ENCODE measurements at regions not wholly inside any gene's neighbourhood (a gene's known extent, or its start where the extent isn't known, plus 50 kb on each side); places are given as distances from the start of the nearest gene placed in this dataset.

DNA sequence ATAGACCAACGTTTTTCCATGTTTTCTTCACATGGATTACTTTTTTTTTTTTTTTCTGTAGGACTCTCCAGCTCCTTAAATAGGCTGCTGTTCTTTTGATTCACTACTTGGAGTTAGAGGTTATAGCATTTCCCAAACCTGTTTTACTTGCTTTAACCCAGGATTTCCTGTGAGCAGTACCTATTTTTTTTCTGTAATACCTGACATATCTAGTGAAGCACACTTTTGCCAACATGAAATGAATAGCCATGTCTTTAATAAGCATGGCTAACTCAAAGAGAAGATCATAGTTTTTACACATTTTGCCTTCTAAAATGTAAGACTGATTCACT is 137.0 kb downstream of the FOXA2 start:
- H3K27ac Mint-ChIP-seq (ENCODE audit: unreplicated experiment): no peak overlapping the region
- H3K27me3 Mint-ChIP-seq (ENCODE audit: low read depth, unreplicated experiment): peaks cover 22% of the 10 kb centered on the region
- H4K20me1 ChIP-seq (ENCODE audit: insufficient read depth, low read length): no peaks in the 10 kb centered on the region
- H3K9me3 Mint-ChIP-seq (ENCODE audit: unreplicated experiment): no peaks in the 10 kb centered on the region
- no peaks in the 10 kb centered on the region for H3K9me3 ChIP-seq (ENCODE audit: insufficient read depth, low read depth, low read length)
- no peak overlapping the region for H3K4me3 ChIP-seq (ENCODE audit: insufficient read depth, low read depth, low read length)
- no peak for TF ChIP-seq EZH2 (IDR thresholded peaks at IDR 0.05; ENCODE audit: insufficient read depth, low read length)
- no peak for TF ChIP-seq CTCF (IDR thresholded peaks at IDR 0.05; ENCODE audit: insufficient read depth, low read depth, low read length)
- FAIRE-seq (no peak), DNase-seq (ENCODE audit: low read depth) (no peak)
- H3K4me1 ChIP-seq (ENCODE audit: insufficient read depth, low read length): no peaks in the 10 kb centered on the region
- H3K36me3 ChIP-seq (ENCODE audit: insufficient read depth, low read length): no peaks in the 10 kb centered on the region
- H3K27me3 ChIP-seq (ENCODE audit: insufficient read depth, low read length): no peaks in the 10 kb centered on the region
- H3K4me2 ChIP-seq (ENCODE audit: low read length): no peak overlapping the region
- no peaks in the 10 kb centered on the region for H3K4me1 Mint-ChIP-seq (ENCODE audit: low read depth, unreplicated experiment)
- H3K4me3 Mint-ChIP-seq (ENCODE audit: unreplicated experiment): no peak overlapping the region
- no peaks in the 10 kb centered on the region for H3K79me2 ChIP-seq (ENCODE audit: insufficient read depth, low read length)
- H2AFZ ChIP-seq (ENCODE audit: low read depth, low read length): no peak overlapping the region
- H3K36me3 Mint-ChIP-seq (ENCODE audit: low read depth, unreplicated experiment): no peaks in the 10 kb centered on the region
- no peak overlapping the region for H3K9ac ChIP-seq (ENCODE audit: low read length)
- H3K27ac ChIP-seq (ENCODE audit: low read depth, low read length): no peak overlapping the region

- Mint-ChIP-seq H3K27ac (ENCODE audit: unreplicated experiment) (no peak overlapping the region), H3K9me3 (ENCODE audit: unreplicated experiment) (no peaks in the 10 kb centered on the region), H3K4me3 (ENCODE audit: unreplicated experiment) (no peak overlapping the region), H3K27me3 (ENCODE audit: low read depth, unreplicated experiment) (peaks cover 19% of the 10 kb centered on the region), H3K36me3 (ENCODE audit: low read depth, unreplicated experiment) (no peaks in the 10 kb centered on the region), H3K4me1 (ENCODE audit: low read depth, unreplicated experiment) (no peaks in the 10 kb centered on the region)
- no peaks in the 10 kb centered on the region for H3K4me1 ChIP-seq (ENCODE audit: insufficient read depth, low read length)
- H3K4me3 ChIP-seq (ENCODE audit: insufficient read depth, low read depth, low read length): no peak overlapping the region
- no peaks in the 10 kb centered on the region for H3K79me2 ChIP-seq (ENCODE audit: insufficient read depth, low read length)
- no peak overlapping the region for H3K4me2 ChIP-seq (ENCODE audit: low read length)
- no peak overlapping the region for H2AFZ ChIP-seq (ENCODE audit: low read depth, low read length)
- H3K27me3 ChIP-seq (ENCODE audit: insufficient read depth, low read length): no peaks in the 10 kb centered on the region
- FAIRE-seq (no peak), DNase-seq (ENCODE audit: low read depth) (no peak)
- H3K9ac ChIP-seq (ENCODE audit: low read length): no peak overlapping the region
- TF ChIP-seq EZH2 (IDR thresholded peaks at IDR 0.05; ENCODE audit: insufficient read depth, low read length) (no peak), CTCF (IDR thresholded peaks at IDR 0.05; ENCODE audit: insufficient read depth, low read depth, low read length) (no peak)
- H4K20me1 ChIP-seq (ENCODE audit: insufficient read depth, low read length): no peaks in the 10 kb centered on the region
- H3K9me3 ChIP-seq (ENCODE audit: insufficient read depth, low read depth, low read length): no peaks in the 10 kb centered on the region
- no peak overlapping the region for H3K27ac ChIP-seq (ENCODE audit: low read depth, low read length)
- H3K36me3 ChIP-seq (ENCODE audit: insufficient read depth, low read length): no peaks in the 10 kb centered on the region
These were observed 137.5 kb downstream of the FOXA2 start for GRCh38 chr20:22446613-22447446.

- Histone ChIP-seq H3K36me3 (ENCODE audit: insufficient read depth, low read length) (no peaks in the 10 kb centered on the region), H3K9ac (ENCODE audit: low read length) (no peak overlapping the region), H3K4me1 (ENCODE audit: insufficient read depth, low read length) (no peaks in the 10 kb centered on the region), H2AFZ (ENCODE audit: low read depth, low read length) (no peak overlapping the region), H4K20me1 (ENCODE audit: insufficient read depth, low read length) (no peaks in the 10 kb centered on the region), H3K27me3 (ENCODE audit: insufficient read depth, low read length) (no peaks in the 10 kb centered on the region), H3K4me2 (ENCODE audit: low read length) (no peak overlapping the region), H3K79me2 (ENCODE audit: insufficient read depth, low read length) (no peaks in the 10 kb centered on the region), H3K4me3 (ENCODE audit: insufficient read depth, low read depth, low read length) (no peak overlapping the region), H3K27ac (ENCODE audit: low read depth, low read length) (no peak overlapping the region), H3K9me3 (ENCODE audit: insufficient read depth, low read depth, low read length) (no peaks in the 10 kb centered on the region)
- peaks cover 5% of the 10 kb centered on the region for H3K27me3 Mint-ChIP-seq (ENCODE audit: low read depth, unreplicated experiment)
- no peaks in the 10 kb centered on the region for H3K9me3 Mint-ChIP-seq (ENCODE audit: unreplicated experiment)
- no peaks in the 10 kb centered on the region for H3K4me1 Mint-ChIP-seq (ENCODE audit: low read depth, unreplicated experiment)
- no peak for TF ChIP-seq CTCF (IDR thresholded peaks at IDR 0.05; ENCODE audit: insufficient read depth, low read depth, low read length)
- H3K4me3 Mint-ChIP-seq (ENCODE audit: unreplicated experiment): no peak overlapping the region
- FAIRE-seq (no peak), DNase-seq (ENCODE audit: low read depth) (no peak)
- no peak overlapping the region for H3K27ac Mint-ChIP-seq (ENCODE audit: unreplicated experiment)
- no peaks in the 10 kb centered on the region for H3K36me3 Mint-ChIP-seq (ENCODE audit: low read depth, unreplicated experiment)
These were observed 142.1 kb downstream of the FOXA2 start for GRCh38 chr20:22442318-22442717.

Measured in astrocyte (in vitro differentiated cells and primary cell).